CD4-positive, alpha-beta T cell (primary cell): ENCODE measurements at regions not wholly inside any gene's neighbourhood (a gene's known extent, or its start where the extent isn't known, plus 50 kb on each side); places are given as distances from the start of the nearest gene placed in this dataset.

Experiments
- ATAC-seq: fragments of 200-7000 bp; cut with Tn5 transposase; one replicate; pipeline ENCODE4 v1.10.0; 2022; ENCODE audit warnings: mild to moderate bottlenecking; ENCODE audit not compliant: poor library complexity
- CTCF ChIA-PET: fragments of 350-600 bp; sonication (Branson Sonifier 250); formaldehyde crosslinking; loops from one replicate; lab custom pipeline; 2021; ENCODE audit warnings: antibody characterized with exemption, inconsistent platforms; lab: Charles Lee
- POLR2A ChIA-PET: fragments of 350-600 bp; sonication (Branson Sonifier 250); formaldehyde crosslinking; loops from one replicate; lab custom pipeline; 2021; ENCODE audit warnings: antibody characterized with exemption, inconsistent platforms; lab: Charles Lee
- DNase-seq, 14 experiments: peaks; one replicate each; pipeline ENCODE4 v3.0.0-alpha.2; 2013 to 2020; ENCODE audit warnings: mixed read lengths in 2 of 14
- H3K27ac ChIP-seq, 2 donors: one replicate each; pipeline versions ENCODE4 v1.5.1 to v1.7.0; 2013; ENCODE audit warnings: low read length in 2 of 2, low read depth in 1 of 2, mild to moderate bottlenecking in 1 of 2
- H3K27me3 ChIP-seq, 2 experiments: 1 replicate in 1 of 2; 2 replicates in 1 of 2; pipeline versions ENCODE4 v1.6.1 to v1.7.0; 2013; ENCODE audit warnings: low read length in 2 of 2, control low read depth in 1 of 2, mild to moderate bottlenecking in 1 of 2, moderate library complexity in 1 of 2; ENCODE audit not compliant: insufficient read depth in 2 of 2, control insufficient read depth in 1 of 2
- H3K36me3 ChIP-seq: one replicate; pipeline ENCODE4 v1.6.1; 2013; ENCODE audit warnings: low read length, control low read depth; ENCODE audit not compliant: insufficient read depth
- H3K4me1 ChIP-seq: one replicate; pipeline ENCODE4 v1.6.1; 2013; ENCODE audit warnings: low read length, control low read depth; ENCODE audit not compliant: insufficient read depth
- H3K4me3 ChIP-seq: one replicate; pipeline ENCODE4 v1.5.1; 2013; ENCODE audit warnings: mild to moderate bottlenecking, low read length, moderate library complexity
- H3K9me3 ChIP-seq, 2 experiments: 1 replicate in 1 of 2; 2 replicates in 1 of 2; pipeline versions ENCODE4 v1.6.1 to v1.7.0; 2013; ENCODE audit warnings: low read length in 2 of 2, mild to moderate bottlenecking in 2 of 2, control low read depth in 1 of 2, moderate library complexity in 1 of 2; ENCODE audit not compliant: control insufficient read depth in 1 of 2, insufficient read depth in 1 of 2
- H3K27ac Mint-ChIP-seq: one replicate; pipeline ENCODE4 v1.8.0; 2020; ENCODE audit warnings: mixed read lengths
- H3K27me3 Mint-ChIP-seq: one replicate; pipeline ENCODE4 v1.8.0; 2021; ENCODE audit warnings: mixed read lengths
- H3K36me3 Mint-ChIP-seq: one replicate; pipeline ENCODE4 v1.8.0; 2021; ENCODE audit warnings: low read depth, mixed read lengths
- H3K4me1 Mint-ChIP-seq: one replicate; pipeline ENCODE4 v1.8.0; 2021; ENCODE audit warnings: low read depth, mixed read lengths
- H3K4me3 Mint-ChIP-seq: one replicate; pipeline ENCODE4 v1.8.0; 2020; ENCODE audit warnings: mild to moderate bottlenecking, mixed read lengths
- H3K9me3 Mint-ChIP-seq: one replicate; pipeline ENCODE4 v1.8.0; 2020; ENCODE audit warnings: mixed read lengths
- intact Hi-C, 2 experiments: fragments of 100-400 bp; cut with DNase I in 1 of 2; cut with micrococcal nuclease in 1 of 2; formaldehyde crosslinking; loops; one replicate each; pipeline versions ENCODE4 v1.15.1 to v1.9.0; 2023 to 2025; cut with DNase I, micrococcal nuclease
- TF ChIP-seq, protein P1 (sequence below): fragments of 200-600 bp; IDR thresholded peaks from one replicate; pipeline ENCODE4 v1.8.0; 2022; ENCODE audit warnings: antibody characterized with exemption, mild to moderate bottlenecking

DNA sequence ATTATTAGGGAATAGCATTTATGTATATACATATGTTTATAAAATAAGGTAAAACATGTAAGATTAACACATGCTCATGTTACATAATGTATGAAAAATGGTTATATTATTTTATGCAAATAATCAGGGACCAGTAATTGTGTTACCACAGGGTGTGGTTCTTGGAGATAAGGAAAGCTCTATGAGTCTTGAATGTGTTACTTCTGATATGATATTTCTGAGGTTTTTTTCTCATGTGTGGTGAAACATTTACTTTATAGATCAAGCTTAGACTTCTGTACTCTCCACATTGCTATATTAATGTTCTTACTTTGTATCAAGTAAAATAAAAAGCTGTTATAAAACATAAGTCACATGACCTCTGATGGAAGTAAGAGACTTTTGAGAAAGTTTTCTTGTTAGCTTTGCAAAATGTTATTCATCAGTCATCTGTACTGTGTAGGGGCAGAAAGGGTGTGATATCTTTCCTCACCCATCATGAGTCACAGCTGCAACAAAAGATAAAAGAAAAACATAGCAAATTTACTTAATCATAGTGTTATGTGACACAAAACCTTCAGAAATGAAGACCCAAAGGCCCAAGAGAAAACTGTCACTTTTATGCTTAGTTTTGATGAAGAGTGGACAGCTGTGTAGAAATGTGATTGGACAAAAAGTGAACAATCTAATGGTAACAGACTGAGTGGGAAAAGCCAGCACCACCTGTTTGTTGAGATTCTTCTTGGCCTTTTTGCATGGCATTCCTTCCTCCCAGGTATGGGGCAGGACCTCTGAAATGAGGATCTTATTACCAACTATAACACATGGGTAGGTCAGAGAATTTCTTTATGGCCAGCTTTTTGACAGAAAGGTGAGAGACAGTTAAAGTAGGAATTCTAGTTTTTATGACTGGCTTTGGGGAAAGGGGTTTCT lies 632.3 kb downstream of the PDHA2 start:
- Mint-ChIP-seq H3K9me3 (peaks cover 13% of the 10 kb centered on the region), H3K36me3 (no peaks in the 10 kb centered on the region), H3K4me3 (no peak overlapping the region), H3K27ac (no peak overlapping the region), H3K4me1 (no peaks in the 10 kb centered on the region), H3K27me3 (no peaks in the 10 kb centered on the region)
- H3K4me3 ChIP-seq = no peak overlapping the region
- H3K27ac ChIP-seq = no peak overlapping the region
- TF ChIP-seq, protein P1, sequence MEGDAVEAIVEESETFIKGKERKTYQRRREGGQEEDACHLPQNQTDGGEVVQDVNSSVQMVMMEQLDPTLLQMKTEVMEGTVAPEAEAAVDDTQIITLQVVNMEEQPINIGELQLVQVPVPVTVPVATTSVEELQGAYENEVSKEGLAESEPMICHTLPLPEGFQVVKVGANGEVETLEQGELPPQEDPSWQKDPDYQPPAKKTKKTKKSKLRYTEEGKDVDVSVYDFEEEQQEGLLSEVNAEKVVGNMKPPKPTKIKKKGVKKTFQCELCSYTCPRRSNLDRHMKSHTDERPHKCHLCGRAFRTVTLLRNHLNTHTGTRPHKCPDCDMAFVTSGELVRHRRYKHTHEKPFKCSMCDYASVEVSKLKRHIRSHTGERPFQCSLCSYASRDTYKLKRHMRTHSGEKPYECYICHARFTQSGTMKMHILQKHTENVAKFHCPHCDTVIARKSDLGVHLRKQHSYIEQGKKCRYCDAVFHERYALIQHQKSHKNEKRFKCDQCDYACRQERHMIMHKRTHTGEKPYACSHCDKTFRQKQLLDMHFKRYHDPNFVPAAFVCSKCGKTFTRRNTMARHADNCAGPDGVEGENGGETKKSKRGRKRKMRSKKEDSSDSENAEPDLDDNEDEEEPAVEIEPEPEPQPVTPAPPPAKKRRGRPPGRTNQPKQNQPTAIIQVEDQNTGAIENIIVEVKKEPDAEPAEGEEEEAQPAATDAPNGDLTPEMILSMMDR = no peak
- H3K36me3 ChIP-seq = no peaks in the 10 kb centered on the region
- POLR2A ChIA-PET = no interaction called here
- DNase-seq (no peak), ATAC-seq (no peak)
- CTCF ChIA-PET = no interaction called here
- H3K9me3 ChIP-seq = no peaks in the 10 kb centered on the region
- H3K4me1 ChIP-seq = no peaks in the 10 kb centered on the region
- H3K27me3 ChIP-seq = no peaks in the 10 kb centered on the region
- intact Hi-C loops = no loop called here

DNA sequence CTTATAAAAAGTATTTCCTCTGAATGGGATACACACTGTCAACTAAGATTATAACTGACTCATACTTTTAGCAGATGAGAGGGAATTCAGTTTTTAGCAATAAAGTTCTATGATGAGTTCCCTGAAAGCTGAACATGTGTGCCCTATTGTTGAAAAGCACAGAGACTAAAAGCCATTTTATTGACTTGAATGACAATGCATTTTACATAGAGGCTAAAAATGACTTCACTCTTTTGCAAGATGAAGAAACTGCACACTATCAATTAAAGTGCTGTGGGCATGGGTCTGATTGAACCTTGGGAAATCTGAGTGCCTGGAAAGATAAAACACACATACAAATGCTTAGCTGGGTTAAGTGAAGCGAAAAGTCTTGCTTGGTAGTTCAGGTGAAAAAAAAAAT lies 633.4 kb downstream of the PDHA2 start:
- no peaks in the 10 kb centered on the region for H3K4me1 Mint-ChIP-seq
- no peak overlapping the region for H3K27ac Mint-ChIP-seq
- no peaks in the 10 kb centered on the region for H3K36me3 Mint-ChIP-seq
- peaks cover 0 to under 1% of the 10 kb centered on the region in 2 experiments for H3K9me3 ChIP-seq
- H3K4me1 ChIP-seq = no peaks in the 10 kb centered on the region
- ATAC-seq (no peak), DNase-seq (no peak)
- H3K36me3 ChIP-seq = no peaks in the 10 kb centered on the region
- intact Hi-C loops = no loop called here
- ChIA-PET POLR2A (no interaction called here), CTCF (no interaction called here)
- peaks cover 14% of the 10 kb centered on the region for H3K9me3 Mint-ChIP-seq
- no peak overlapping the region for H3K27ac ChIP-seq
- TF ChIP-seq, protein P1 = no peak
- no peak overlapping the region for H3K4me3 ChIP-seq
- H3K27me3 Mint-ChIP-seq = no peaks in the 10 kb centered on the region
- no peaks in the 10 kb centered on the region for H3K27me3 ChIP-seq
- no peak overlapping the region for H3K4me3 Mint-ChIP-seq

DNA sequence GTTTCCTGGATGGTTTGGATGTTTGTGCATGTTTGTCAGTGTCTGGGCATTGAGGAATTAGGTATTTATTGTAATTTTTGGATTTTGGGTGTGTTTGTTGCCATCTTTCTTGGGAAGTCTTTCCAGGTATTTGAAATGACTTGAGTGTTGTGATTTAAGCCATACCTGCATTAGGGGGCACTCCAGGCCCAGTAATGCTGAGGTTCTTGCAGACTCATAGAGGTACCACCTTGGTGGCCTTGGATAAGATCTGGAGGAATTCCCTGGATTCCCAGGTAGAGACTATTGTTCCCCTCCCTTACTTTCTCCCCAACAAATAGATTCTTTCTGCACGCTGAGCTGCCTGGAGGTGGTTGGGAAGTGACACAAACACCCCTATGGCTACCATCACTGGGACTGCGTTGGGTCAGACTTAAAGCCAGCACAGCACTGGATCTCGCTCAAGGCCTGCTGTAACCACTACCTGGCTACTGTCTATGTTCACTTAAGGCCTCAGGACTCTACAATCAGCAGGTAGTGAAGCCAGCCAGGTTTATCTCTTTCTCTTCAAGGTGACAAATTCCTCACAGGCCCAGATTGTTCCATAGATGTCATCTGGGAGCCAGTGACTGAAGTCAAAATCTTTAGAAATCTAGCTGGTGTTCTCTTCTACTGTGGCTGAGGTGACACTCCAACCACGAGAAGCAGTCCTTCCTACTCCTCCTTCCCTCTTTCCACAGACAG lies 643.6 kb downstream of the PDHA2 start:
- peaks cover 13% of the 10 kb centered on the region for H3K9me3 Mint-ChIP-seq
- TF ChIP-seq, protein P1 = no peak
- no peak overlapping the region for H3K27ac Mint-ChIP-seq
- no peak overlapping the region for H3K27ac ChIP-seq
- no peaks in the 10 kb centered on the region for H3K36me3 Mint-ChIP-seq
- ATAC-seq = no peak
- peaks cover 0 to 11% of the 10 kb centered on the region in 2 experiments for H3K9me3 ChIP-seq
- no peak overlapping the region for H3K4me3 Mint-ChIP-seq
- no peak for DNase-seq
- intact Hi-C loops = no loop called here
- H3K27me3 ChIP-seq = no peaks in the 10 kb centered on the region
- ChIA-PET CTCF (interaction anchor here (0.5 kb wide), 1 partner anchor 360 kb away, joined by 4 read pairs; no protein-coding TSS in a partner anchor), POLR2A (no interaction called here)
- H3K4me1 ChIP-seq = no peaks in the 10 kb centered on the region
- no peaks in the 10 kb centered on the region for H3K36me3 ChIP-seq
- no peaks in the 10 kb centered on the region for H3K27me3 Mint-ChIP-seq
- no peak overlapping the region for H3K4me3 ChIP-seq
- no peaks in the 10 kb centered on the region for H3K4me1 Mint-ChIP-seq
